ENCODE measurements at regions not wholly inside any gene's neighbourhood (a gene's known extent, or its start where the extent isn't known, plus 50 kb on each side); places are given as distances from the start of the nearest gene placed in this dataset.
"Not testable (repeated sequence)": the region's sequence is repeated elsewhere in the genome, so short reads cannot be mapped to it uniquely, and the experiment has no call there.

GRCh38 chr12:116361414-116362223 is 84.1 kb upstream of the MED13L start:
- no peak for DNase-seq (ENCODE audit: low read depth)

GRCh38 chr12:116365114-116365513 is 87.6 kb upstream of the MED13L start:
- no peak for DNase-seq (ENCODE audit: low read depth)

GRCh38 chr12:116365606-116366455 is 88.3 kb upstream of the MED13L start:
- no peak for DNase-seq (ENCODE audit: low read depth)

- no peak for DNase-seq (ENCODE audit: low read depth)
Observed at GRCh38 chr12:116366456-116366776, 88.9 kb upstream of the MED13L start.

- no peak for DNase-seq (ENCODE audit: low read depth)
Observed at GRCh38 chr12:116366824-116367223, 89.3 kb upstream of the MED13L start.

- DNase-seq (ENCODE audit: low read depth) = no peak
Observed at GRCh38 chr12:116368196-116369194, 91.0 kb upstream of the MED13L start.

GRCh38 chr12:116370004-116370404 is 92.5 kb upstream of the MED13L start:
- DNase-seq (ENCODE audit: low read depth) = no peak

GRCh38 chr12:116370886-116371580 is 93.5 kb upstream of the MED13L start:
- no peak for DNase-seq (ENCODE audit: low read depth)

GRCh38 chr12:116372815-116373214 is 95.3 kb upstream of the MED13L start:
- DNase-seq (ENCODE audit: low read depth) = no peak

GRCh38 chr12:116373572-116374206 is 96.2 kb upstream of the MED13L start:
- no peak for DNase-seq (ENCODE audit: low read depth)

GRCh38 chr12:116374207-116374606 is 96.7 kb upstream of the MED13L start:
- DNase-seq (ENCODE audit: low read depth) = no peak

- DNase-seq (ENCODE audit: low read depth) = no peak
Observed at GRCh38 chr12:116375278-116375842, 97.9 kb upstream of the MED13L start.

GRCh38 chr12:116376354-116377193 is 99.1 kb upstream of the MED13L start:
- no peak for DNase-seq (ENCODE audit: low read depth)

GRCh38 chr12:116377194-116377571 is 99.7 kb upstream of the MED13L start:
- not testable (repeated sequence) for DNase-seq (ENCODE audit: low read depth)

- DNase-seq (ENCODE audit: low read depth) = no peak
Observed at GRCh38 chr12:116378002-116378401, 100.5 kb upstream of the MED13L start.

GRCh38 chr12:116380108-116380507 is 102.6 kb upstream of the MED13L start:
- no peak for DNase-seq (ENCODE audit: low read depth)

GRCh38 chr12:116380740-116381139 is 103.2 kb upstream of the MED13L start:
- not testable (repeated sequence) for DNase-seq (ENCODE audit: low read depth)

GRCh38 chr12:116381240-116381743 is 103.8 kb upstream of the MED13L start:
- DNase-seq (ENCODE audit: low read depth) = no peak

Measured in stimulated activated CD8-positive, alpha-beta memory T cell treated with anti-CD3 and anti-CD28 coated beads, Interleukin-12 subunit alpha, Interleukin-12 subunit beta, amount 100 ng/mL, for 1 hour (primary cell).